ENCODE measurements at regions not wholly inside any gene's neighbourhood (a gene's known extent, or its start where the extent isn't known, plus 50 kb on each side); places are given as distances from the start of the nearest gene placed in this dataset.
A peak's percentile ranks its signal among the peaks of the same experiment; 100 is the strongest.

DNA sequence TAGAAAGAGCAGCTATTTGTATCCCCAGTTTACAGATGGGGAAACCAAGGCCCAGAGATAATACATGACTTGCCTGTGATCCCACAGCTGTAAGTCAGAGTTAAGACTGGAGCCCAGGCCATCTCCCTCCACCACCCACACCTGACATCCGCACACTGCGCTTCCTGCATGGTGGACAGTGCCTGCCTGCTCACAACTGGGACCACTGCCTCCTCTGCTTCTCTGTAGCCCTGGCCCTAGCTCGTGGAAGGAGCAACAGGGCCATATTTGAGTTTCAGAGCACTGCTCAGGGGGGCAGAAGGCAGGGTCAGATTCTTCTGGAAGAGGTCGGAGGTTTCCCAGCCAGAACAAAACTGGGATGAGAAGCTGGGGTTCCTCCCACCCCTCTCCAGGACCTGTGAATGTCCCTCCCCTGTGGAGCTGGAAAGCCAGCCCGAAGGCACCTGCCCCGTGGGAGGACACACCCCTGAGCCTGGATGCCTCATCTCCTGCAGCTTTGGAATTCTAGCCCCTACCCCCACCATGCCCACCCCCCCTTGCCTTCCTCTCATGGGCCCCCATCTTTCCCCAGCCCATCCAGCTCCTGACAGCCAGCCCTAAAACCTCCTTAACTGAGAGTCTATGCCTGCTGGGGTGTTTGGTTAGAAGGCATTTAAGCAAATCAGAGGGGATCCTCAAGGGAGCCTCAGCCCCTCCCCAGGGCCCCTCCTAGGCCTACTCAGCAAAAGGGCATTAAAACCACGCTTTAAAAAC lies 100.1 kb downstream of the TPRA1 start:
- H3K36me3 ChIP-seq = no peaks in the 10 kb centered on the region
- no peaks in the 10 kb centered on the region for H3K9me3 ChIP-seq
- intact Hi-C loops (cut with DNase I) = no loop called here
- H3K27me3 ChIP-seq = no peaks in the 10 kb centered on the region
- DNase-seq (ENCODE audit: low spot score in 2 of 2) = peak in 1 of 2 donors; percentile 39
- no peak overlapping the region for H3K27ac ChIP-seq
- no peak overlapping the region for H3K4me3 ChIP-seq
- TF ChIP-seq, protein P1, sequence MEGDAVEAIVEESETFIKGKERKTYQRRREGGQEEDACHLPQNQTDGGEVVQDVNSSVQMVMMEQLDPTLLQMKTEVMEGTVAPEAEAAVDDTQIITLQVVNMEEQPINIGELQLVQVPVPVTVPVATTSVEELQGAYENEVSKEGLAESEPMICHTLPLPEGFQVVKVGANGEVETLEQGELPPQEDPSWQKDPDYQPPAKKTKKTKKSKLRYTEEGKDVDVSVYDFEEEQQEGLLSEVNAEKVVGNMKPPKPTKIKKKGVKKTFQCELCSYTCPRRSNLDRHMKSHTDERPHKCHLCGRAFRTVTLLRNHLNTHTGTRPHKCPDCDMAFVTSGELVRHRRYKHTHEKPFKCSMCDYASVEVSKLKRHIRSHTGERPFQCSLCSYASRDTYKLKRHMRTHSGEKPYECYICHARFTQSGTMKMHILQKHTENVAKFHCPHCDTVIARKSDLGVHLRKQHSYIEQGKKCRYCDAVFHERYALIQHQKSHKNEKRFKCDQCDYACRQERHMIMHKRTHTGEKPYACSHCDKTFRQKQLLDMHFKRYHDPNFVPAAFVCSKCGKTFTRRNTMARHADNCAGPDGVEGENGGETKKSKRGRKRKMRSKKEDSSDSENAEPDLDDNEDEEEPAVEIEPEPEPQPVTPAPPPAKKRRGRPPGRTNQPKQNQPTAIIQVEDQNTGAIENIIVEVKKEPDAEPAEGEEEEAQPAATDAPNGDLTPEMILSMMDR (IDR thresholded peaks at IDR 0.05) = no peak
- H3K4me1 ChIP-seq = no peaks in the 10 kb centered on the region

DNA sequence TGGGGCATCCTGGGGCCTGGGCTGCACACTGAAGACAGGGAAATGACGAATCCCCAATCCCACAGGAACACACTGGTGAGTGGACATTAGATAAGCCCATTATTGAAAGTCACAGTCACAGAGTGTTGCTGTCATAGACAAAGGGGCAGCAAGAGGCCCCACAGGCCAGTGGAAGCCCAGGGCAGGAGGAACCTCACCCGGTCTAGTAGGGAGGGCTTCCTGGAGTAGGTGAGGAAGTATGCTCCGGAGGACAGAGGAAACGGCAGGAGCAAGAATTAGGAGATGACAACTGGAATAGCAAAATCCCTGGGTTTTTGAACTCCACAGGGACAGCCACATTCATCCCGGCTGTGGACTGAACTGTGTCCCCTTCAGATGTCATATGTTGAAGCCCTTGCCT lies 101.2 kb downstream of the TPRA1 start:
- H3K4me1 ChIP-seq = no peaks in the 10 kb centered on the region
- TF ChIP-seq, protein P1 (IDR thresholded peaks at IDR 0.05) = no peak
- intact Hi-C loops (cut with DNase I) = no loop called here
- H3K27ac ChIP-seq = no peak overlapping the region
- no peaks in the 10 kb centered on the region for H3K27me3 ChIP-seq
- peak in 1 of 2 donors; percentile 18 for DNase-seq (ENCODE audit: low spot score in 2 of 2)
- H3K4me3 ChIP-seq = no peak overlapping the region
- no peaks in the 10 kb centered on the region for H3K36me3 ChIP-seq
- H3K9me3 ChIP-seq = no peaks in the 10 kb centered on the region

DNA sequence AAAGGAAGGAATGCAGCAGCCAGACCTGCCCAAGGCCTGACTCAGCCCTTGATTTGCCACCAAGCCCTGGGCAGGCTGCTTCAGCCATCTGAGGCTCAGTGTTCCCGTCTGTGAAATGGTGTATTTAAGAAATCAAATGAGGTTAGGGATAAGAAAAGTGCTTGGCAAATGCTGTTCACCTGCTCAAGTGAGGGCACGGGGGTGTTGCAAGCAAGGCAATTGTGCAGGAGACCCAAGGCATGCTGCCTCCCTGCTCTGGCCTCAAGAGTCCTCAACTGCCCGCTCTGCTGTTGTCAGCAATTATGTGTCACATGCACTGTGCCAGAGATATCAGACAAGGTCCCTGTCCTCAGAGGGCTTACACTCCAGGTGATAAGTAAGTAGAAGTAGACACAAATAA lies 101.8 kb downstream of the TPRA1 start:
- no peaks in the 10 kb centered on the region for H3K4me1 ChIP-seq
- TF ChIP-seq, protein P1 (IDR thresholded peaks at IDR 0.05) = no peak
- no peak overlapping the region for H3K27ac ChIP-seq
- H3K9me3 ChIP-seq = no peaks in the 10 kb centered on the region
- no peaks in the 10 kb centered on the region for H3K36me3 ChIP-seq
- intact Hi-C loops (cut with DNase I) = no loop called here
- no peaks in the 10 kb centered on the region for H3K27me3 ChIP-seq
- peak in 1 of 2 donors; percentile 8 for DNase-seq (ENCODE audit: low spot score in 2 of 2)
- no peak overlapping the region for H3K4me3 ChIP-seq

DNA sequence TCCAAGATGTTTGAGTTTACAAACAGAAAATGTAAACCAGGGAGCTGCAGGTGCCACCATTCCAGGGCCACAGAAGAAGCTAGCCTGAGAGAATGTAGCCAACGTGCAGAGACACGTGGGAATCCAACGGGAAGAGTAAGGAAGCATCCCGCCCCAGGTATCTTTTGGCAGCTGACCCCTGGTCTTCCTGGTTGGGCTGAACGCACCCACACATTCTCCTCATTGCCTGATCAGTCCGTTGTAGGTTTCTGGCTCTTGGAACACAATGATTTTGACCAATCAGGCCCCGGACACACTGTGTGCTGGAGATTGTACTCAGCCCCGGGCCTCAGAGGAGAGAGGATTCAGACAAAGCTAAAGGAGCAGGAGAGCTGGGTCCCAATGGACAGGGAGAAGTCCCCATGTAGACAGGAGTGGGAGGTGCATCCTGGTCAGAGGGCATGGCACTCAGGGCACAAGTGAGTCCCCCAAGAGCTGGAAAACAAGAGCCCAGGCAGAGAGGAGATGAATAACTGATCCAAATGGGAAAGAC lies 102.3 kb downstream of the TPRA1 start:
- no peaks in the 10 kb centered on the region for H3K4me1 ChIP-seq
- no peak overlapping the region for H3K27ac ChIP-seq
- DNase-seq (ENCODE audit: low spot score in 2 of 2) = peak in 1 of 2 donors; percentile 12
- no peaks in the 10 kb centered on the region for H3K9me3 ChIP-seq
- H3K4me3 ChIP-seq = no peak overlapping the region
- H3K27me3 ChIP-seq = no peaks in the 10 kb centered on the region
- intact Hi-C loops (cut with DNase I) = no loop called here
- TF ChIP-seq, protein P1 (IDR thresholded peaks at IDR 0.05) = no peak
- no peaks in the 10 kb centered on the region for H3K36me3 ChIP-seq

DNA sequence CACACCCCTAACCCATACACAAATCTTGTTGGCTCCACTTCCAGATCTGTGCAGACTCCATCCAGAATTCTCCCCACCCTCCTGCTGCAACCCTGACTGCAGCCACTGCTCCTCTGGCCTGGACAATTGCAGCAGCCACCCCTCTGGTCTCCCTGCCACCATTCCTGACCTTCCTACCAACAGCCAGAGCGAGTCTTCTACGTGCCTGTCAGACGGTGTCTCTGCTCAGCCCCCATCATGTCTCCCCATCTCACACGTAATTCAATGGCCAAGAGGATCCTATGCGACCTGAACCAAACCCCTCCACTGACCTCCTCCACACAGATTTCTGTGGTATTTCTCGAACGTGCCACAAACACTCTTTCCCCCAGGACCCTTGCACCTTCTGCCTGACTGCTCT lies 103.3 kb downstream of the TPRA1 start:
- Histone ChIP-seq H3K27ac (no peak overlapping the region), H3K4me1 (no peaks in the 10 kb centered on the region), H3K9me3 (no peaks in the 10 kb centered on the region), H3K4me3 (no peak overlapping the region), H3K36me3 (no peaks in the 10 kb centered on the region), H3K27me3 (no peaks in the 10 kb centered on the region)
- peak in 1 of 2 donors; percentile 42 for DNase-seq (ENCODE audit: low spot score in 2 of 2)
- TF ChIP-seq, protein P1 (IDR thresholded peaks at IDR 0.05) = no peak
- intact Hi-C loops (cut with DNase I) = no loop called here

All from ascending aorta (tissue), 2 donors.